22Rv1 (cell line): ENCODE measurements at regions not wholly inside any gene's neighbourhood (a gene's known extent, or its start where the extent isn't known, plus 50 kb on each side); places are given as distances from the start of the nearest gene placed in this dataset.

Experiments
- ZFX ChIP-seq: fragments of 450-650 bp; IDR thresholded peaks from 2 replicates; pipeline ENCODE4 v1.6.1; 2017; ENCODE audit warnings: antibody characterized with exemption, borderline replicate concordance
- TF ChIP-seq, protein P1 (sequence below): fragments of 450-650 bp; IDR thresholded peaks from 2 replicates; pipeline ENCODE4 v1.5.1; 2017; ENCODE audit warnings: mild to moderate bottlenecking

DNA sequence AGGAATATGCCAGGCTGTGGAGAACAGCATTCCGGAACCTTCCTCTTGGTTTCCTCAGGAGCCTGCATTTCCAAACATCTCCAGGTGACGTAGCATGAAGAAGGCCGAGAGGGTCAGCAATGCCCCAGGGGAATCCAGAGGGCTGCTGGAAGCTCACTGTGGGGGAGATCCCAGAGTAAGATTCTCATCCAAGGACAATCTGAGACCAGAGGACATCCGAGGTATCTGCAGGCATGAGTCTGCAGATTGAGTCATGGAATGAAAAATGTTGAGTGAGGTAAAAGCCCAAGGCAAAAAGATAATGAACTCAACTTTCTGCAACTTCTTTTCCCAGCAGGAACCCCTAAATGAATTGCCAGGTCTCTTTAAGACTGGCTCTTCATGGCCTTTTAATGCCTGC, 73.5 kb downstream of the KIF4B start:
- TF ChIP-seq, protein P1, sequence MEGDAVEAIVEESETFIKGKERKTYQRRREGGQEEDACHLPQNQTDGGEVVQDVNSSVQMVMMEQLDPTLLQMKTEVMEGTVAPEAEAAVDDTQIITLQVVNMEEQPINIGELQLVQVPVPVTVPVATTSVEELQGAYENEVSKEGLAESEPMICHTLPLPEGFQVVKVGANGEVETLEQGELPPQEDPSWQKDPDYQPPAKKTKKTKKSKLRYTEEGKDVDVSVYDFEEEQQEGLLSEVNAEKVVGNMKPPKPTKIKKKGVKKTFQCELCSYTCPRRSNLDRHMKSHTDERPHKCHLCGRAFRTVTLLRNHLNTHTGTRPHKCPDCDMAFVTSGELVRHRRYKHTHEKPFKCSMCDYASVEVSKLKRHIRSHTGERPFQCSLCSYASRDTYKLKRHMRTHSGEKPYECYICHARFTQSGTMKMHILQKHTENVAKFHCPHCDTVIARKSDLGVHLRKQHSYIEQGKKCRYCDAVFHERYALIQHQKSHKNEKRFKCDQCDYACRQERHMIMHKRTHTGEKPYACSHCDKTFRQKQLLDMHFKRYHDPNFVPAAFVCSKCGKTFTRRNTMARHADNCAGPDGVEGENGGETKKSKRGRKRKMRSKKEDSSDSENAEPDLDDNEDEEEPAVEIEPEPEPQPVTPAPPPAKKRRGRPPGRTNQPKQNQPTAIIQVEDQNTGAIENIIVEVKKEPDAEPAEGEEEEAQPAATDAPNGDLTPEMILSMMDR = no peak
- TF ChIP-seq ZFX = no peak
